ENCODE measurements at regions not wholly inside any gene's neighbourhood (a gene's known extent, or its start where the extent isn't known, plus 50 kb on each side); places are given as distances from the start of the nearest gene placed in this dataset.

- Mint-ChIP-seq H3K27me3 (ENCODE audit: low read depth, unreplicated experiment) (peaks cover 40% of the 10 kb centered on the region), H3K36me3 (ENCODE audit: low read depth, unreplicated experiment) (peaks cover 3% of the 10 kb centered on the region), H3K4me3 (ENCODE audit: unreplicated experiment) (no peak overlapping the region), H3K4me1 (ENCODE audit: low read depth, unreplicated experiment) (no peaks in the 10 kb centered on the region), H3K27ac (ENCODE audit: unreplicated experiment) (no peak overlapping the region), H3K9me3 (ENCODE audit: unreplicated experiment) (peaks cover 13% of the 10 kb centered on the region)
- TF ChIP-seq, protein P1, sequence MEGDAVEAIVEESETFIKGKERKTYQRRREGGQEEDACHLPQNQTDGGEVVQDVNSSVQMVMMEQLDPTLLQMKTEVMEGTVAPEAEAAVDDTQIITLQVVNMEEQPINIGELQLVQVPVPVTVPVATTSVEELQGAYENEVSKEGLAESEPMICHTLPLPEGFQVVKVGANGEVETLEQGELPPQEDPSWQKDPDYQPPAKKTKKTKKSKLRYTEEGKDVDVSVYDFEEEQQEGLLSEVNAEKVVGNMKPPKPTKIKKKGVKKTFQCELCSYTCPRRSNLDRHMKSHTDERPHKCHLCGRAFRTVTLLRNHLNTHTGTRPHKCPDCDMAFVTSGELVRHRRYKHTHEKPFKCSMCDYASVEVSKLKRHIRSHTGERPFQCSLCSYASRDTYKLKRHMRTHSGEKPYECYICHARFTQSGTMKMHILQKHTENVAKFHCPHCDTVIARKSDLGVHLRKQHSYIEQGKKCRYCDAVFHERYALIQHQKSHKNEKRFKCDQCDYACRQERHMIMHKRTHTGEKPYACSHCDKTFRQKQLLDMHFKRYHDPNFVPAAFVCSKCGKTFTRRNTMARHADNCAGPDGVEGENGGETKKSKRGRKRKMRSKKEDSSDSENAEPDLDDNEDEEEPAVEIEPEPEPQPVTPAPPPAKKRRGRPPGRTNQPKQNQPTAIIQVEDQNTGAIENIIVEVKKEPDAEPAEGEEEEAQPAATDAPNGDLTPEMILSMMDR (IDR thresholded peaks at IDR 0.05; ENCODE audit: insufficient read depth, low read depth, low read length), result no peak
- no peak for TF ChIP-seq EZH2 (IDR thresholded peaks at IDR 0.05; ENCODE audit: insufficient read depth, low read length)
- no peak overlapping the region for H3K4me3 ChIP-seq (ENCODE audit: insufficient read depth, low read depth, low read length)
- H3K9ac ChIP-seq (ENCODE audit: low read length), result no peak overlapping the region
- H3K4me1 ChIP-seq (ENCODE audit: insufficient read depth, low read length), result no peaks in the 10 kb centered on the region
- no peak overlapping the region for H2AFZ ChIP-seq (ENCODE audit: low read depth, low read length)
- no peak overlapping the region for H3K4me2 ChIP-seq (ENCODE audit: low read length)
- H3K9me3 ChIP-seq (ENCODE audit: insufficient read depth, low read depth, low read length), result peaks cover 10% of the 10 kb centered on the region
- H4K20me1 ChIP-seq (ENCODE audit: insufficient read depth, low read length), result no peaks in the 10 kb centered on the region
- H3K27me3 ChIP-seq (ENCODE audit: insufficient read depth, low read length), result peaks cover 7% of the 10 kb centered on the region
- no peaks in the 10 kb centered on the region for H3K36me3 ChIP-seq (ENCODE audit: insufficient read depth, low read length)
- FAIRE-seq (no peak), DNase-seq (ENCODE audit: low read depth) (no peak)
- no peaks in the 10 kb centered on the region for H3K79me2 ChIP-seq (ENCODE audit: insufficient read depth, low read length)
- H3K27ac ChIP-seq (ENCODE audit: low read depth, low read length), result no peak overlapping the region
Observed at GRCh38 chr12:111285200-111285599, 83.7 kb downstream of the PHETA1 start.

DNA sequence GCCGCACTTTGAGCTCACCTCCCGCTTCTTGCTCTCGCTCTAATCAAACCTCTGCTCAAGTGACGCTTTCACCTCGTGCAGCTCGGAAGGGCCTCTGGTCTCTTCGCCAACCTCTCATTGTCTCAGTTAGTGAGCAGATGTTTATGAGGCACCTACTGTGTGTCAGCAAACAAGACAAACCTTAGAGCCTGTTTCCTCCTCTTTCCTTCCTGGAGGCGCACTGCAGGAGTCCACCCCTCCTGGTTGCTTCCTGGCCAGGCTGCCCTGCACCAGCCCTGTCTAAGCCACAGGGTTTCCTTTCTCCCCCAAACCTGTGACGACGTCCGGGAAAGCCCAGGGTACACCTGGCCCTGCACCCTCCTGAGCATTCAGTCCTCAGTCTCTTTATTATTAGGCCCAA is 84.2 kb downstream of the PHETA1 start:
- Histone ChIP-seq H2AFZ (ENCODE audit: low read depth, low read length) (no peak overlapping the region), H3K9me3 (ENCODE audit: insufficient read depth, low read depth, low read length) (peaks cover 10% of the 10 kb centered on the region), H3K27me3 (ENCODE audit: insufficient read depth, low read length) (peaks cover 7% of the 10 kb centered on the region), H3K4me2 (ENCODE audit: low read length) (no peak overlapping the region), H3K27ac (ENCODE audit: low read depth, low read length) (no peak overlapping the region), H3K36me3 (ENCODE audit: insufficient read depth, low read length) (no peaks in the 10 kb centered on the region), H3K4me1 (ENCODE audit: insufficient read depth, low read length) (no peaks in the 10 kb centered on the region), H4K20me1 (ENCODE audit: insufficient read depth, low read length) (no peaks in the 10 kb centered on the region), H3K79me2 (ENCODE audit: insufficient read depth, low read length) (no peaks in the 10 kb centered on the region), H3K4me3 (ENCODE audit: insufficient read depth, low read depth, low read length) (no peak overlapping the region), H3K9ac (ENCODE audit: low read length) (no peak overlapping the region)
- DNase-seq (ENCODE audit: low read depth), result no peak
- Mint-ChIP-seq H3K4me3 (ENCODE audit: unreplicated experiment) (no peak overlapping the region), H3K9me3 (ENCODE audit: unreplicated experiment) (peaks cover 13% of the 10 kb centered on the region), H3K36me3 (ENCODE audit: low read depth, unreplicated experiment) (peaks cover 3% of the 10 kb centered on the region), H3K27me3 (ENCODE audit: low read depth, unreplicated experiment) (peaks cover 40% of the 10 kb centered on the region), H3K27ac (ENCODE audit: unreplicated experiment) (no peak overlapping the region), H3K4me1 (ENCODE audit: low read depth, unreplicated experiment) (no peaks in the 10 kb centered on the region)
- no peak for TF ChIP-seq EZH2 (IDR thresholded peaks at IDR 0.05; ENCODE audit: insufficient read depth, low read length)
- TF ChIP-seq, protein P1 (IDR thresholded peaks at IDR 0.05; ENCODE audit: insufficient read depth, low read depth, low read length), result no peak
- FAIRE-seq, result no peak

DNA sequence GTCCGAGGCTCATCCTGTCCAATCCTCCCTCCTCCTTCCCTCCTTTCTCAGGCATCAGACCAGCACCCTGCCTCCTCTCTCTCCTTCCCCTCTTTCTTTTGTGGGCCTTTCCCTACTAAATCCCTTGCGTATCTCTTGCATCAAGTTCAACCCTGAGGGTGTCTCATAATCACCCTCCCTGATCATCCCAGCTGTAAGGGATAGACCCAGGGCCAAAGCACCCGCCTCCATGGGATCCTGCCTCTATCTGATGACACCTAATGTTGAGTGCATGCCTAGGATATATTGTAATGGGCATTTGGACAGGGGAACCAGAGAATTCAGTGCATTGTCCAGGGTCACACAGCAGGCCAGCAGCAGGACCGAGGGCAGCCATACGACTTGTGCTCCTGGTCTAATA is 84.9 kb downstream of the PHETA1 start:
- Mint-ChIP-seq H3K4me1 (ENCODE audit: low read depth, unreplicated experiment) (no peaks in the 10 kb centered on the region), H3K27ac (ENCODE audit: unreplicated experiment) (no peak overlapping the region), H3K27me3 (ENCODE audit: low read depth, unreplicated experiment) (peaks cover 42% of the 10 kb centered on the region), H3K4me3 (ENCODE audit: unreplicated experiment) (no peak overlapping the region), H3K9me3 (ENCODE audit: unreplicated experiment) (peaks cover 15% of the 10 kb centered on the region), H3K36me3 (ENCODE audit: low read depth, unreplicated experiment) (peaks cover 3% of the 10 kb centered on the region)
- no peaks in the 10 kb centered on the region for H3K36me3 ChIP-seq (ENCODE audit: insufficient read depth, low read length)
- peaks cover 10% of the 10 kb centered on the region for H3K9me3 ChIP-seq (ENCODE audit: insufficient read depth, low read depth, low read length)
- H3K4me1 ChIP-seq (ENCODE audit: insufficient read depth, low read length), result no peaks in the 10 kb centered on the region
- H3K4me2 ChIP-seq (ENCODE audit: low read length), result no peak overlapping the region
- TF ChIP-seq EZH2 (IDR thresholded peaks at IDR 0.05; ENCODE audit: insufficient read depth, low read length), result no peak
- TF ChIP-seq, protein P1 (IDR thresholded peaks at IDR 0.05; ENCODE audit: insufficient read depth, low read depth, low read length), result no peak
- DNase-seq (ENCODE audit: low read depth) (no peak), FAIRE-seq (no peak)
- H4K20me1 ChIP-seq (ENCODE audit: insufficient read depth, low read length), result no peaks in the 10 kb centered on the region
- H2AFZ ChIP-seq (ENCODE audit: low read depth, low read length), result no peak overlapping the region
- peaks cover 8% of the 10 kb centered on the region for H3K27me3 ChIP-seq (ENCODE audit: insufficient read depth, low read length)
- H3K27ac ChIP-seq (ENCODE audit: low read depth, low read length), result no peak overlapping the region
- no peak overlapping the region for H3K9ac ChIP-seq (ENCODE audit: low read length)
- H3K4me3 ChIP-seq (ENCODE audit: insufficient read depth, low read depth, low read length), result no peak overlapping the region
- no peaks in the 10 kb centered on the region for H3K79me2 ChIP-seq (ENCODE audit: insufficient read depth, low read length)
